Endodermal cell (in vitro differentiated cells): ENCODE measurements at regions not wholly inside any gene's neighbourhood (a gene's known extent, or its start where the extent isn't known, plus 50 kb on each side); places are given as distances from the start of the nearest gene placed in this dataset.

ENCODE experiments used
- DNase-seq: peaks from one replicate; pipeline ENCODE4 v3.0.0-alpha.2; 2017
- H3K27ac ChIP-seq: 2 replicates; pipeline ENCODE4 v1.5.1; 2013; ENCODE audit warnings: mild to moderate bottlenecking, low read depth, low read length, moderate library complexity
- H3K27me3 ChIP-seq: 2 replicates; pipeline ENCODE4 v1.6.1; 2013; ENCODE audit warnings: mild to moderate bottlenecking, low read length, moderate library complexity; ENCODE audit not compliant: insufficient read depth, control insufficient read depth, poor library complexity, severe bottlenecking
- H3K36me3 ChIP-seq: 2 replicates; pipeline ENCODE4 v1.7.0; 2013; ENCODE audit warnings: mild to moderate bottlenecking, low read length, moderate library complexity; ENCODE audit not compliant: control insufficient read depth, insufficient read depth
- H3K4me1 ChIP-seq: one replicate; pipeline ENCODE4 v1.7.0; 2013; ENCODE audit warnings: low read length; ENCODE audit not compliant: control insufficient read depth, insufficient read depth
- H3K4me3 ChIP-seq: 2 replicates; pipeline ENCODE4 v1.5.1; 2013; ENCODE audit warnings: mild to moderate bottlenecking, low read length, moderate library complexity
- H3K9ac ChIP-seq: 2 replicates; pipeline ENCODE4 v1.6.1; 2013; ENCODE audit warnings: mild to moderate bottlenecking, low read length, moderate library complexity; ENCODE audit not compliant: poor library complexity, severe bottlenecking; ENCODE audit errors: extremely low read depth
- H3K9me3 ChIP-seq: 2 replicates; pipeline ENCODE4 v1.6.1; 2013; ENCODE audit warnings: mild to moderate bottlenecking, low read length, moderate library complexity; ENCODE audit not compliant: control insufficient read depth
- H3K27ac Mint-ChIP-seq: 2 replicates; pipeline ENCODE4 v1.8.0; 2020; ENCODE audit warnings: mixed read lengths
- H3K27me3 Mint-ChIP-seq: 2 replicates; pipeline ENCODE4 v1.8.0; 2021; ENCODE audit warnings: mild to moderate bottlenecking, mixed read lengths; ENCODE audit not compliant: insufficient read depth
- H3K36me3 Mint-ChIP-seq: 2 replicates; pipeline ENCODE4 v1.8.0; 2020; ENCODE audit warnings: low read depth, mixed read lengths
- H3K4me1 Mint-ChIP-seq: 2 replicates; pipeline ENCODE4 v1.8.0; 2020; ENCODE audit warnings: mixed read lengths
- H3K4me3 Mint-ChIP-seq: 2 replicates; pipeline ENCODE4 v1.8.0; 2020; ENCODE audit warnings: mild to moderate bottlenecking, moderate library complexity, mixed read lengths
- H3K9me3 Mint-ChIP-seq: 2 replicates; pipeline ENCODE4 v1.8.0; 2020; ENCODE audit warnings: mild to moderate bottlenecking, mixed read lengths
- WGBS, 2 experiments: methylation state at CpG; one replicate each; pipeline versions ENCODE4 v1.1.5 to v1.1.7; 2013; ENCODE audit warnings: missing lambda C conversion rate in 2 of 2, mixed read lengths in 1 of 2; ENCODE audit not compliant: insufficient coverage in 1 of 2, insufficient read length in 1 of 2; 5-methylcytosine and 5-hydroxymethylcytosine counted together
- TF ChIP-seq, protein P1 (sequence below): fragments of 200-600 bp; sonication (generic); conservative IDR thresholded peaks from 2 replicates; pipeline ENCODE4 v1.5.0; 2021; ENCODE audit warnings: antibody characterized with exemption, mild to moderate bottlenecking

DNA sequence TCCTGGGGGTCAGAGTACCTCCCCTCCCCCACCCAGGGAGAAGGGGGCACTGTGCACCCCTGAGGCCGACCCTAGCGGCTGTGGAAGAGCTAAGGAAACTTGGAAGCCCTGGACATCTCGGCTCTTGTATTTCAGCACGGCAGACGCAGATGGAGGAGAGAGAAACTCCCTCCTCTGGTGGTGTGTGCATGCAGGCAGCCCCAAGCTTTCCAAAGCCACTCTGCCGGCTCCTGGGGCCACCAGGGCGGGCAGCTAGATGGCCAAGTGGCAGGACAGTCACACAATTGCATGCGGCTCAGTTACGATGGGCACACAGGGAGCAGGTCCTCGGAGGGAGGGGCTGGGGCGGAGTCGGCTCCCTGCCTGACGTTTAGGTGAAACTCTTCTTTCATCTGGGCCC is 195.5 kb downstream of the RBFOX3 start:
- Histone ChIP-seq H3K27me3 (no peaks in the 10 kb centered on the region), H3K9me3 (no peaks in the 10 kb centered on the region), H3K4me1 (peaks cover under 1% of the 10 kb centered on the region), H3K4me3 (no peak overlapping the region), H3K9ac (no peak overlapping the region), H3K27ac (no peak overlapping the region), H3K36me3 (no peaks in the 10 kb centered on the region)
- TF ChIP-seq, protein P1, sequence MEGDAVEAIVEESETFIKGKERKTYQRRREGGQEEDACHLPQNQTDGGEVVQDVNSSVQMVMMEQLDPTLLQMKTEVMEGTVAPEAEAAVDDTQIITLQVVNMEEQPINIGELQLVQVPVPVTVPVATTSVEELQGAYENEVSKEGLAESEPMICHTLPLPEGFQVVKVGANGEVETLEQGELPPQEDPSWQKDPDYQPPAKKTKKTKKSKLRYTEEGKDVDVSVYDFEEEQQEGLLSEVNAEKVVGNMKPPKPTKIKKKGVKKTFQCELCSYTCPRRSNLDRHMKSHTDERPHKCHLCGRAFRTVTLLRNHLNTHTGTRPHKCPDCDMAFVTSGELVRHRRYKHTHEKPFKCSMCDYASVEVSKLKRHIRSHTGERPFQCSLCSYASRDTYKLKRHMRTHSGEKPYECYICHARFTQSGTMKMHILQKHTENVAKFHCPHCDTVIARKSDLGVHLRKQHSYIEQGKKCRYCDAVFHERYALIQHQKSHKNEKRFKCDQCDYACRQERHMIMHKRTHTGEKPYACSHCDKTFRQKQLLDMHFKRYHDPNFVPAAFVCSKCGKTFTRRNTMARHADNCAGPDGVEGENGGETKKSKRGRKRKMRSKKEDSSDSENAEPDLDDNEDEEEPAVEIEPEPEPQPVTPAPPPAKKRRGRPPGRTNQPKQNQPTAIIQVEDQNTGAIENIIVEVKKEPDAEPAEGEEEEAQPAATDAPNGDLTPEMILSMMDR = no peak
- DNase-seq = no peak
- H3K4me1 Mint-ChIP-seq = peaks cover 2% of the 10 kb centered on the region
- WGBS, 2 experiments = 83 to 86% methylated on average over 5 to 13 of the region's 13 CpGs
- no peaks in the 10 kb centered on the region for H3K9me3 Mint-ChIP-seq
- H3K36me3 Mint-ChIP-seq = no peaks in the 10 kb centered on the region
- peaks cover 2% of the 10 kb centered on the region for H3K27me3 Mint-ChIP-seq
- no peak overlapping the region for H3K4me3 Mint-ChIP-seq
- no peak overlapping the region for H3K27ac Mint-ChIP-seq

DNA sequence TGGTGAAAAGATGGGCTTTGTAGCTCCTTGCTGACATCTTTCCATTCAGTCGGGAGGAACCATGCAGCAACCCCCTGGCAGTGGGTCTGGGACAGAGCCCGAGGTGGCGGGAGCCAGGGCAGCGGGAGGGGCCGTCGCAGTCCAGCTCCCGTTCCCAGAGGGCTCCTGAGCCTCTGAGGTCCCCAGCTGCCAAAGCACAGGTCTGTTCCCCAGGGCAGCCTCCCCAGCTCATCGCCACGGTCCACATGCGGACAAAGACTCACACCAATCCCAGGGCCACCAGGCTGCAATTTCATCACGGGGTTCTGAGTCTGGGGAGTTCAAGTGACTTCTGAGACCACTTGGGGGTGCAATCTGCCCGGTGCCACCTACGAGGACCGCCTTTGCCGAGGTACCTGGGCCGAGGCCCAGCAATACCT is 196.0 kb downstream of the RBFOX3 start:
- Mint-ChIP-seq H3K4me1 (peaks cover 2% of the 10 kb centered on the region), H3K9me3 (no peaks in the 10 kb centered on the region), H3K27ac (no peak overlapping the region), H3K36me3 (no peaks in the 10 kb centered on the region), H3K4me3 (no peak overlapping the region), H3K27me3 (peaks cover 2% of the 10 kb centered on the region)
- Histone ChIP-seq H3K27ac (no peak overlapping the region), H3K9ac (no peak overlapping the region), H3K9me3 (no peaks in the 10 kb centered on the region), H3K36me3 (no peaks in the 10 kb centered on the region), H3K27me3 (no peaks in the 10 kb centered on the region), H3K4me1 (no peaks in the 10 kb centered on the region), H3K4me3 (no peak overlapping the region)
- WGBS, 2 experiments = 80 to 91% methylated on average over 8 to 16 of the region's 16 CpGs
- DNase-seq = no peak
- TF ChIP-seq, protein P1 = no peak

DNA sequence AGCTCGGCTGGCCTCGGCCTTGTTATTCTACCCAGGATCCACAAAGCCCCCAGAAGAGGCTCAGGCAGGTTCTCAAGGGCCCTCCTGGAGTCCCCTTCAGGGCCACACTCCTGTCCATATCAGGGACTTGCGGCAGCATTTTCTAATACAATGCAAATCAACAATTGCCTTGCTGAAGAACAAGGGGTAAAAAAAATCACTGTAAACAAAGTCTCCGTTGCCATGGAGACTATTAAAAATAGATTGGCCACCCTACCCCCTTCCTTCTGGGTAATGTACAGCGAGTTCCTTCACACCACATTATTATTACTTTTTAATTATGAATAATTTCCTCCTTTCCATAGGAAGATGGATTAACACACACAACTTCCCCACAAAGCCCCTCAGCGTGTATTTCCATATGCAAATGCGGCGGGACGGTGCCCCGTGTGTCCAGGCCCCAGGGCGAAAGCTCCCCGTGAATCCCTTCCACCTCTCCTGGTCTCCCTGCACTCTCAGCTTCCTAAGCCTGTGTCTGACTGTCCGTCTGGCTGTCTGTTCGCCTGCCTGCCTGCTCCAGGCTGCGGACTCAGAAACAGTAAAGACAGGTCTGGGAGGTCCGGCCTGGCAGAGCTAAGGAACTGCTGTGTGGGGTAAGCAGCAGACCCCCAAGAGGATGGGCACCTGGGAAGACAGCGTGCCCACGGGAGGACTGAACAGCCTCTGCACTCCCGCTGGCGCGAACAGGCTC is 196.6 kb downstream of the RBFOX3 start:
- no peaks in the 10 kb centered on the region for H3K4me1 ChIP-seq
- no peak overlapping the region for H3K9ac ChIP-seq
- H3K9me3 ChIP-seq = no peaks in the 10 kb centered on the region
- DNase-seq = no peak
- H3K27ac Mint-ChIP-seq = no peak overlapping the region
- no peaks in the 10 kb centered on the region for H3K9me3 Mint-ChIP-seq
- H3K4me1 Mint-ChIP-seq = peaks cover 2% of the 10 kb centered on the region
- no peak overlapping the region for H3K4me3 Mint-ChIP-seq
- H3K27me3 ChIP-seq = no peaks in the 10 kb centered on the region
- TF ChIP-seq, protein P1 = no peak
- no peak overlapping the region for H3K27ac ChIP-seq
- H3K4me3 ChIP-seq = no peak overlapping the region
- 79 to 83% methylated on average over 14 to 21 of the region's 21 CpGs for WGBS, 2 experiments
- no peaks in the 10 kb centered on the region for H3K36me3 Mint-ChIP-seq
- peaks cover 2% of the 10 kb centered on the region for H3K27me3 Mint-ChIP-seq
- no peaks in the 10 kb centered on the region for H3K36me3 ChIP-seq
